ENCODE measurements at regions not wholly inside any gene's neighbourhood (a gene's known extent, or its start where the extent isn't known, plus 50 kb on each side); places are given as distances from the start of the nearest gene placed in this dataset.
"Not testable (repeated sequence)": the region's sequence is repeated elsewhere in the genome, so short reads cannot be mapped to it uniquely, and the experiment has no call there.

DNA sequence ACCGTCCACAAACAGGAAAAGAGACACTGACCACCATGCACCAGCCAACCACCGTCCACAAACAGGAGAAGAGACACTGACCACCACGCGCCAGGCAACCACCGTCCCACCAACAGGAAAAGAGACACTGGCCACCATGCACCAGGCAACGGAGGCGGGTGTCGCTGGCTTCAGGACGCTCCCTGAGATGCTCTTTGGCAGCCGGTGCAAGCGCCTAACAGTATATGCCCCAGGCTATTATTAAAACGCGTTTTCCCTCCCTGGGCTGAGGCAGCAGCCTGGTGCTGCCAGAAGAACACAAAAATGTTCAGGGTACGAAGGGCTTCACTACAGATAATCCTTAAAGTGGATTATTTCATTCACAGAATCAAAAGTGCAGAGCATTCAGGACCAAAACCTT, 235.1 kb downstream of the DLL1 start:
- TF ChIP-seq, protein P1, sequence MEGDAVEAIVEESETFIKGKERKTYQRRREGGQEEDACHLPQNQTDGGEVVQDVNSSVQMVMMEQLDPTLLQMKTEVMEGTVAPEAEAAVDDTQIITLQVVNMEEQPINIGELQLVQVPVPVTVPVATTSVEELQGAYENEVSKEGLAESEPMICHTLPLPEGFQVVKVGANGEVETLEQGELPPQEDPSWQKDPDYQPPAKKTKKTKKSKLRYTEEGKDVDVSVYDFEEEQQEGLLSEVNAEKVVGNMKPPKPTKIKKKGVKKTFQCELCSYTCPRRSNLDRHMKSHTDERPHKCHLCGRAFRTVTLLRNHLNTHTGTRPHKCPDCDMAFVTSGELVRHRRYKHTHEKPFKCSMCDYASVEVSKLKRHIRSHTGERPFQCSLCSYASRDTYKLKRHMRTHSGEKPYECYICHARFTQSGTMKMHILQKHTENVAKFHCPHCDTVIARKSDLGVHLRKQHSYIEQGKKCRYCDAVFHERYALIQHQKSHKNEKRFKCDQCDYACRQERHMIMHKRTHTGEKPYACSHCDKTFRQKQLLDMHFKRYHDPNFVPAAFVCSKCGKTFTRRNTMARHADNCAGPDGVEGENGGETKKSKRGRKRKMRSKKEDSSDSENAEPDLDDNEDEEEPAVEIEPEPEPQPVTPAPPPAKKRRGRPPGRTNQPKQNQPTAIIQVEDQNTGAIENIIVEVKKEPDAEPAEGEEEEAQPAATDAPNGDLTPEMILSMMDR (IDR thresholded peaks at IDR 0.05; ENCODE audit: poor library complexity) = not testable (repeated sequence)
- TF ChIP-seq EZH2 (IDR thresholded peaks at IDR 0.05; ENCODE audit: borderline replicate concordance); EZH2phosphoT487 (IDR thresholded peaks at IDR 0.05; ENCODE audit: low read depth, severe bottlenecking, unreplicated experiment): not testable (repeated sequence)
